ENCODE measurements at regions not wholly inside any gene's neighbourhood (a gene's known extent, or its start where the extent isn't known, plus 50 kb on each side); places are given as distances from the start of the nearest gene placed in this dataset.

DNA sequence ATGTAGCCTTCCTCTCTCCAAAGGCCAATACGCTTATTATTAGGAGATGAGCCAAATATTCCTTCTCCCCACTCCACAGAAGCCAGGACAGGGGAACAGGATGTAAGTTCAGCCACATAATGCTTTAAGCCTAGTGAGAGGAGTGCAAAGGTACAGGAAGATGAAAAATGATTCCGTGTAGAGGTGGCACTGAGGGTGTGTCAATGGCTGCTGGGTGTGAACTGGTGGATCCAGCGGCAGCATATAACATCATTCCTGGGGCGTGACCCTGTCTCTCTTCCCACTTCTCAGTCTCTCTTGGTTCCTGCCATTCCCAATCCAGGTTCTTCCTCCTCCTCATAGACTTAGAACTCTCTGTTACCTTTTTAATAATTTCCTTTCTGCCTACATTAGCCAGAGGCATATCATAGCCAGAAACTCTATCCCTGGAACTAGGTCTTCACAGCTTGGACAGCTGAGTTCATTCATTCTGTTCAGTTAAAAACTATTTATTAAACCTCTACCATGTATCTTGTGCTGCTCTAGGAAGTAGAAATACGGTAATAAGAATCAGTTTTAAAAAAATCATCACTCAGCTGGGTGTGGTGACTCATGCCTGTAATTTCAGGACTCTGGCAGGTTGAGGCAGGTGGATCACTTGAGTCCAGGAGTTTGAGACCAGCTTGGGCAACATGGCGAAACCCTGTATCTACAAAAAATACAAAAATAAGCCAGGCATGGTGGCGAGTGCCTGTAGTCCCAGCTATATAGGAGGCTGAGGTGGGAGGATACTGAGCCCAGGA, 58.0 kb upstream of the FAM20A start:
- no peak for DNase-seq

DNA sequence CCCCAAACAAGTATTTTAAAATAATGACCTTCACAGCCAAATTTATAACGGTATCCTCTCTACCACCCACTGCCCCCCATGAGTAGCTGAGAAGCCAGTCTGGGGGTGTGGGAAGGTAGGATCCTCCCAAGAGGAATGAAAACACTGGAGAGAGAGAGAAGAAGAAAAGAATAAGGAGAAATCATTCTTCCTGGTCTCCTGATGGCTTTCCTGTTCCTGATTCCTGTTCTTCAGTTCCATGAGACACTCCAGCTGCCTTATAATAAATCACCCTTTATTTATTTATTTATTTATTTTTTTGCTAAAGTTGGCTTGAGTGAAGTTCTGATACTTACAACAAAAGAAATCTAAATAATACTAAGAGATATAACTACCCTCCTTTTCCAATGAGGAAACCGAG, 56.4 kb upstream of the FAM20A start:
- no peak for DNase-seq

DNA sequence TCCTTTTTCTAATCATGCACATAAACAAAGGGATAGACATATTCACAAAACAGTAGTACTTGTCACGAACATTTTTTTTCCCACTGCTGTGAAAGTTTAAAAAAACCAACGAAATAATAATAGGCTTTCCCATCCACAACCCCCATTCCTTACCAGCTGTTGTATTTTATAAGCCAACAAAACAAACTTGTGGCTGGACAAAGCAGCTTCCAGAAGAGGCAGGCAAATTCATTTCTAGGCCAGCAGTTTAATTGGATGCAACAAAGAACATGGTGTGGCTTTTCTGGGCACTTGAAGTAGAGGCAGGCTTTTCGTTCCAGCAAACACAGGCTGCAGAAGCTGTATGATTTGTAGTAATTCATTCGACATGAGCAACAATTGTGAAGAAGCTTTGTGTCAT, 56.0 kb upstream of the FAM20A start:
- no peak for DNase-seq

DNA sequence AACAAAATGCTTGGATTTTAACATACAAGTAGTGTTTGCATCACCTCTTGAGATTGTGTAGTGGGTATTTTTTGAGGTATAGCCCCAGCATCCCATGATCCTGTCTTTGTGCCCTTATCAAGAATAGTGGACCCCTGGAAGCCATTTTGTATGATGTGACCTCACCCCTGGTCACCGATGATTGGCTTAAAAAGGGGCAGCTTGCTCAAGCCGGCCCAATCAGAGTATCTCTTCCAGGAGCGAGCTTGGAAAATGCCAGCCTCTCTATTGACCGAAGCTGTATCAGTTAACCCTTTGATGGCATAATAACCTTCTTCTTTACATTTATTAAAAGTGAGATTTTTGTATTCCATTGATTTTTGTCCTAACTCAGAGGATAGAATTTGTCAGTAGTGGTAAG, 55.5 kb upstream of the FAM20A start:
- no peak for DNase-seq

Data from NCI-H446 treated with DMSO at 0.1 percent for 48 hours (cell line).